ENCODE measurements at regions not wholly inside any gene's neighbourhood (a gene's known extent, or its start where the extent isn't known, plus 50 kb on each side); places are given as distances from the start of the nearest gene placed in this dataset.

GRCh38 chr20:60963146-60963545 lies 288.9 kb upstream of the CDH4 start (continued):
- TF ChIP-seq, protein P1, sequence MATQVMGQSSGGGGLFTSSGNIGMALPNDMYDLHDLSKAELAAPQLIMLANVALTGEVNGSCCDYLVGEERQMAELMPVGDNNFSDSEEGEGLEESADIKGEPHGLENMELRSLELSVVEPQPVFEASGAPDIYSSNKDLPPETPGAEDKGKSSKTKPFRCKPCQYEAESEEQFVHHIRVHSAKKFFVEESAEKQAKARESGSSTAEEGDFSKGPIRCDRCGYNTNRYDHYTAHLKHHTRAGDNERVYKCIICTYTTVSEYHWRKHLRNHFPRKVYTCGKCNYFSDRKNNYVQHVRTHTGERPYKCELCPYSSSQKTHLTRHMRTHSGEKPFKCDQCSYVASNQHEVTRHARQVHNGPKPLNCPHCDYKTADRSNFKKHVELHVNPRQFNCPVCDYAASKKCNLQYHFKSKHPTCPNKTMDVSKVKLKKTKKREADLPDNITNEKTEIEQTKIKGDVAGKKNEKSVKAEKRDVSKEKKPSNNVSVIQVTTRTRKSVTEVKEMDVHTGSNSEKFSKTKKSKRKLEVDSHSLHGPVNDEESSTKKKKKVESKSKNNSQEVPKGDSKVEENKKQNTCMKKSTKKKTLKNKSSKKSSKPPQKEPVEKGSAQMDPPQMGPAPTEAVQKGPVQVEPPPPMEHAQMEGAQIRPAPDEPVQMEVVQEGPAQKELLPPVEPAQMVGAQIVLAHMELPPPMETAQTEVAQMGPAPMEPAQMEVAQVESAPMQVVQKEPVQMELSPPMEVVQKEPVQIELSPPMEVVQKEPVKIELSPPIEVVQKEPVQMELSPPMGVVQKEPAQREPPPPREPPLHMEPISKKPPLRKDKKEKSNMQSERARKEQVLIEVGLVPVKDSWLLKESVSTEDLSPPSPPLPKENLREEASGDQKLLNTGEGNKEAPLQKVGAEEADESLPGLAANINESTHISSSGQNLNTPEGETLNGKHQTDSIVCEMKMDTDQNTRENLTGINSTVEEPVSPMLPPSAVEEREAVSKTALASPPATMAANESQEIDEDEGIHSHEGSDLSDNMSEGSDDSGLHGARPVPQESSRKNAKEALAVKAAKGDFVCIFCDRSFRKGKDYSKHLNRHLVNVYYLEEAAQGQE (IDR thresholded peaks at IDR 0.05), result no peak
- no peak for TF ChIP-seq RNF2 (IDR thresholded peaks at IDR 0.05; ENCODE audit: borderline replicate concordance, low read depth)
- no peak for TF ChIP-seq NFE2L2 (conservative IDR thresholded peaks at IDR 0.05; ENCODE audit: low read length)
- no peak for TF ChIP-seq MAFK (IDR thresholded peaks at IDR 0.05; ENCODE audit: partially characterized antibody)

DNA sequence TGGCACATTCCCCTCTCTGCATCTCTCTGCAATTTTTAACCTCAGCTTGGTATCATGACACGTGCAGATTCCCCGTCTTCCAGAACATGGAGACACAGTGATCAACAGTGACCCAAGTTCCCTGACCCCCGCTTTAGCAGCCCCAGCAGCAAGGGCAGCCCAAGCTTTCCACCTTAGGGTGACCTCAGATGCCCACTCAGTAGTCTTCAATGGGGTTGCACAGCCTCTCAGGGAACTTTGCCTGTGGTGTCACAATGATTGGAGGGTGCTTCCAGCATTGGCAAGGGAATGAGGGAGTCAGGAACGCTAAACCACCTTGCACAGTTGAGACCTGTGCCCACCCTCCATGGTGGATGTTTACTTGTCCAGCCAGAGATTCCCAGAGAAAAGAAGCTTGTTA lies 287.1 kb upstream of the CDH4 start:
- 55% methylated on average over 4 of the region's 4 CpGs for WGBS (ENCODE audit: missing lambda C conversion rate)
- ATAC-seq (no peak), FAIRE-seq (no peak), DNase-seq (ENCODE audit: low read depth in 1 of 2, low spot score in 1 of 2) (no peak)
- CTCF ChIA-PET, result interaction anchor here (0.9 kb wide), 1 partner anchor 11 kb away, joined by 3 read pairs; no protein-coding TSS in a partner anchor
- POLR2A ChIA-PET, result no interaction called here
- Histone ChIP-seq H3K9me3 (no peaks in the 10 kb centered on the region), H3K4me1 (no peaks in the 10 kb centered on the region), H3K4me2 (no peak overlapping the region), H3K4me3 (no peak overlapping the region), H3K27ac (no peak overlapping the region)
- no peak for TF ChIP-seq EHF (CRISPR knock-in tag; IDR thresholded peaks at IDR 0.05)
- no peak for TF ChIP-seq RAD21 (conservative IDR thresholded peaks at IDR 0.05 in 1 of 2, IDR thresholded peaks at IDR 0.05 in 1 of 2)
- TF ChIP-seq KDM5A (IDR thresholded peaks at IDR 0.05), result no peak
- no peak for TF ChIP-seq MAFK (IDR thresholded peaks at IDR 0.05; ENCODE audit: partially characterized antibody)
- no peak for TF ChIP-seq POLR2A (IDR thresholded peaks at IDR 0.05; ENCODE audit: low read length)
- TF ChIP-seq BHLHE40 (IDR thresholded peaks at IDR 0.05; ENCODE audit: low read depth, low read length), result no peak
- no peak for TF ChIP-seq MAZ (IDR thresholded peaks at IDR 0.05; ENCODE audit: borderline replicate concordance, low read depth, low read length)
- no peak for TF ChIP-seq RARB (CRISPR knock-in tag; IDR thresholded peaks at IDR 0.05)
- no peak for TF ChIP-seq CEBPB (IDR thresholded peaks at IDR 0.05)
- no peak for TF ChIP-seq HOXB5 (CRISPR knock-in tag; IDR thresholded peaks at IDR 0.05)
- TF ChIP-seq, protein P2, sequence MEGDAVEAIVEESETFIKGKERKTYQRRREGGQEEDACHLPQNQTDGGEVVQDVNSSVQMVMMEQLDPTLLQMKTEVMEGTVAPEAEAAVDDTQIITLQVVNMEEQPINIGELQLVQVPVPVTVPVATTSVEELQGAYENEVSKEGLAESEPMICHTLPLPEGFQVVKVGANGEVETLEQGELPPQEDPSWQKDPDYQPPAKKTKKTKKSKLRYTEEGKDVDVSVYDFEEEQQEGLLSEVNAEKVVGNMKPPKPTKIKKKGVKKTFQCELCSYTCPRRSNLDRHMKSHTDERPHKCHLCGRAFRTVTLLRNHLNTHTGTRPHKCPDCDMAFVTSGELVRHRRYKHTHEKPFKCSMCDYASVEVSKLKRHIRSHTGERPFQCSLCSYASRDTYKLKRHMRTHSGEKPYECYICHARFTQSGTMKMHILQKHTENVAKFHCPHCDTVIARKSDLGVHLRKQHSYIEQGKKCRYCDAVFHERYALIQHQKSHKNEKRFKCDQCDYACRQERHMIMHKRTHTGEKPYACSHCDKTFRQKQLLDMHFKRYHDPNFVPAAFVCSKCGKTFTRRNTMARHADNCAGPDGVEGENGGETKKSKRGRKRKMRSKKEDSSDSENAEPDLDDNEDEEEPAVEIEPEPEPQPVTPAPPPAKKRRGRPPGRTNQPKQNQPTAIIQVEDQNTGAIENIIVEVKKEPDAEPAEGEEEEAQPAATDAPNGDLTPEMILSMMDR (IDR thresholded peaks at IDR 0.05), result no peak
- no peak for TF ChIP-seq NR3C1 (IDR thresholded peaks at IDR 0.05)
- no peak for TF ChIP-seq HDAC2 (IDR thresholded peaks at IDR 0.05)
- no peak for TF ChIP-seq KDM1A (IDR thresholded peaks at IDR 0.05; ENCODE audit: low read depth)
- no peak for TF ChIP-seq E2F6 (IDR thresholded peaks at IDR 0.05; ENCODE audit: borderline replicate concordance, low read depth)
- TF ChIP-seq JUN (IDR thresholded peaks at IDR 0.05), result no peak
- TF ChIP-seq EP300 (IDR thresholded peaks at IDR 0.05), result no peak

DNA sequence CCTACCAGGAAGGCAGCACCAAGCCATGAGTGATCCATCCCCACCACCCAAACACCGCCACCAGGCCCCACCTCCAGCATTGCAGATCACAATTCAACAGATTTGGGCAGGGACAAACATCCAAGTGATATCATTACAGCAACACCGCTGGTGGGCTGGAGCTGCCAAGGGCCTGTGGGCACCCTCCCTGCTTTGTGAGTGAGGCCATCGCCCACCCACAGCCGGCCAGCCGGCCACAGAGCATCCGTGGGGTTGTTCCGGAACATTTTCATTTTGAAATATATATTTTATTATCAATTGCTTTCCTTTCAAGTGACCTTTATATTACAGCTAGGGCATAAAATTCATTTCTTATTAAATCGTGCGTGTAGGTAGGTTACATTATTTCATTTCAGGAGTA lies 286.0 kb upstream of the CDH4 start:
- ATAC-seq (no peak), FAIRE-seq (no peak), DNase-seq (ENCODE audit: low read depth in 1 of 2, low spot score in 1 of 2) (no peak)
- H3K4me2 ChIP-seq, result no peak overlapping the region
- H3K9me3 ChIP-seq, result no peaks in the 10 kb centered on the region
- ChIA-PET POLR2A (no interaction called here), CTCF (interaction anchor here (0.6 to 1.1 kb wide), 3 partner anchors 27 to 556 kb away, joined by 3 read pairs; no protein-coding TSS in a partner anchor)
- H3K4me1 ChIP-seq, result no peaks in the 10 kb centered on the region
- no peak overlapping the region for H3K4me3 ChIP-seq
- TF ChIP-seq RNF2 (IDR thresholded peaks at IDR 0.05; ENCODE audit: borderline replicate concordance, low read depth) (no peak), ESRRA (IDR thresholded peaks at IDR 0.05; ENCODE audit: borderline replicate concordance, low read length) (no peak), MYC (IDR thresholded peaks at IDR 0.05; ENCODE audit: borderline replicate concordance, low read length) (no peak), CEBPB (IDR thresholded peaks at IDR 0.05) (no peak), HOXB13 (CRISPR knock-in tag; IDR thresholded peaks at IDR 0.05; ENCODE audit: low read depth) (no peak), HDAC2 (IDR thresholded peaks at IDR 0.05) (no peak), CBX8 (IDR thresholded peaks at IDR 0.05) (no peak), ZC3H11A (IDR thresholded peaks at IDR 0.05) (no peak), RCOR1 (IDR thresholded peaks at IDR 0.05; ENCODE audit: low read depth, low read length) (no peak), HEYL (CRISPR knock-in tag; IDR thresholded peaks at IDR 0.05) (no peak), JUNB (IDR thresholded peaks at IDR 0.05) (no peak), RFX5 (IDR thresholded peaks at IDR 0.05) (no peak)
- TF ChIP-seq, protein P3, sequence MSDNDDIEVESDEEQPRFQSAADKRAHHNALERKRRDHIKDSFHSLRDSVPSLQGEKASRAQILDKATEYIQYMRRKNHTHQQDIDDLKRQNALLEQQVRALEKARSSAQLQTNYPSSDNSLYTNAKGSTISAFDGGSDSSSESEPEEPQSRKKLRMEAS (IDR thresholded peaks at IDR 0.05), result no peak
- TF ChIP-seq, protein P4, sequence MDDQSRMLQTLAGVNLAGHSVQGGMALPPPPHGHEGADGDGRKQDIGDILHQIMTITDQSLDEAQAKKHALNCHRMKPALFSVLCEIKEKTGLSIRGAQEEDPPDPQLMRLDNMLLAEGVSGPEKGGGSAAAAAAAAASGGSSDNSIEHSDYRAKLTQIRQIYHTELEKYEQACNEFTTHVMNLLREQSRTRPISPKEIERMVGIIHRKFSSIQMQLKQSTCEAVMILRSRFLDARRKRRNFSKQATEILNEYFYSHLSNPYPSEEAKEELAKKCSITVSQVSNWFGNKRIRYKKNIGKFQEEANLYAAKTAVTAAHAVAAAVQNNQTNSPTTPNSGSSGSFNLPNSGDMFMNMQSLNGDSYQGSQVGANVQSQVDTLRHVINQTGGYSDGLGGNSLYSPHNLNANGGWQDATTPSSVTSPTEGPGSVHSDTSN (IDR thresholded peaks at IDR 0.05), result no peak
- no peak overlapping the region for H3K27ac ChIP-seq
- 40% methylated on average over 9 of the region's 9 CpGs for WGBS (ENCODE audit: missing lambda C conversion rate)
